HL-60 (cell line): ENCODE measurements at regions not wholly inside any gene's neighbourhood (a gene's known extent, or its start where the extent isn't known, plus 50 kb on each side); places are given as distances from the start of the nearest gene placed in this dataset.
"Not testable (repeated sequence)": the region's sequence is repeated elsewhere in the genome, so short reads cannot be mapped to it uniquely, and the experiment has no call there.

ENCODE experiments used
- DNase-seq, 2 experiments: peaks; one replicate each; pipeline ENCODE4 v3.0.0-alpha.2; 2010 to 2020; ENCODE audit warnings: low read depth in 1 of 2, low spot score in 1 of 2
- H3K27ac ChIP-seq: fragments of 250-450 bp; sonication (Bioruptor Pico); replicated peaks from 2 replicates; pipeline ENCODE4 v1.5.1; 2020; ENCODE audit warnings: mild to moderate bottlenecking, moderate library complexity
- H3K27me3 ChIP-seq: fragments of 250-450 bp; sonication (Bioruptor Pico); 2 replicates; pipeline ENCODE4 v1.5.1; 2021; ENCODE audit warnings: mild to moderate bottlenecking, moderate library complexity; ENCODE audit not compliant: insufficient read depth, poor library complexity, severe bottlenecking
- H3K4me3 ChIP-seq: replicated peaks from 2 replicates; pipeline ENCODE4 v1.5.1; 2011; ENCODE audit warnings: mild to moderate bottlenecking, control low read depth, low read length; ENCODE audit not compliant: insufficient read depth
- CTCF ChIP-seq: IDR thresholded peaks from one replicate; pipeline ENCODE4 v1.5.1; 2011; ENCODE audit warnings: low read length, control low read depth, inconsistent platforms; ENCODE audit not compliant: insufficient read depth
- GABPA ChIP-seq: IDR thresholded peaks from 2 replicates; pipeline ENCODE4 v1.6.1; 2012; ENCODE audit warnings: low read depth
- POLR2AphosphoS5 ChIP-seq: IDR thresholded peaks from 2 replicates; pipeline ENCODE4 v1.6.1; 2012; ENCODE audit warnings: low read depth
- REST ChIP-seq: IDR thresholded peaks from 2 replicates; pipeline ENCODE4 v1.6.1; 2012; ENCODE audit warnings: low read depth; ENCODE audit not compliant: insufficient replicate concordance
- SPI1 ChIP-seq: IDR thresholded peaks from 2 replicates; pipeline ENCODE4 v1.6.1; 2012; ENCODE audit warnings: low read depth, mild to moderate bottlenecking, borderline replicate concordance

- TF ChIP-seq CTCF = no peak
- TF ChIP-seq POLR2AphosphoS5 = no peak
- TF ChIP-seq SPI1 = no peak
- no peak for TF ChIP-seq REST
- TF ChIP-seq GABPA = no peak
- no peaks in the 10 kb centered on the region for H3K27me3 ChIP-seq
- H3K4me3 ChIP-seq = no peak overlapping the region
- DNase-seq = no peak
- no peak overlapping the region for H3K27ac ChIP-seq
These were observed 416.3 kb downstream of the LIG4 start for GRCh38 chr13:107799001-107799400.

- no peak for DNase-seq
- Histone ChIP-seq H3K27ac (no peak overlapping the region), H3K27me3 (no peaks in the 10 kb centered on the region), H3K4me3 (no peak overlapping the region)
- TF ChIP-seq CTCF (no peak), REST (no peak), GABPA (no peak), SPI1 (no peak), POLR2AphosphoS5 (no peak)
These were observed 424.9 kb downstream of the LIG4 start for GRCh38 chr13:107790397-107790796.

- no peak for DNase-seq
- no peak for TF ChIP-seq SPI1
- TF ChIP-seq CTCF = no peak
- no peak for TF ChIP-seq GABPA
- TF ChIP-seq POLR2AphosphoS5 = no peak
- TF ChIP-seq REST = no peak
- no peak overlapping the region for H3K27ac ChIP-seq
These were observed 426.7 kb downstream of the LIG4 start for GRCh38 chr13:107788464-107789165.

GRCh38 chr13:107782646-107783045, 432.7 kb downstream of the LIG4 start:
- not testable (repeated sequence) for H3K4me3 ChIP-seq, H3K27ac ChIP-seq, DNase-seq, H3K27me3 ChIP-seq

More at GRCh38 chr13:107788464-107789165, 426.7 kb downstream of the LIG4 start:
- Histone ChIP-seq H3K4me3 (no peak overlapping the region), H3K27me3 (no peaks in the 10 kb centered on the region)
